ENCODE measurements at regions not wholly inside any gene's neighbourhood (a gene's known extent, or its start where the extent isn't known, plus 50 kb on each side); places are given as distances from the start of the nearest gene placed in this dataset.

DNA sequence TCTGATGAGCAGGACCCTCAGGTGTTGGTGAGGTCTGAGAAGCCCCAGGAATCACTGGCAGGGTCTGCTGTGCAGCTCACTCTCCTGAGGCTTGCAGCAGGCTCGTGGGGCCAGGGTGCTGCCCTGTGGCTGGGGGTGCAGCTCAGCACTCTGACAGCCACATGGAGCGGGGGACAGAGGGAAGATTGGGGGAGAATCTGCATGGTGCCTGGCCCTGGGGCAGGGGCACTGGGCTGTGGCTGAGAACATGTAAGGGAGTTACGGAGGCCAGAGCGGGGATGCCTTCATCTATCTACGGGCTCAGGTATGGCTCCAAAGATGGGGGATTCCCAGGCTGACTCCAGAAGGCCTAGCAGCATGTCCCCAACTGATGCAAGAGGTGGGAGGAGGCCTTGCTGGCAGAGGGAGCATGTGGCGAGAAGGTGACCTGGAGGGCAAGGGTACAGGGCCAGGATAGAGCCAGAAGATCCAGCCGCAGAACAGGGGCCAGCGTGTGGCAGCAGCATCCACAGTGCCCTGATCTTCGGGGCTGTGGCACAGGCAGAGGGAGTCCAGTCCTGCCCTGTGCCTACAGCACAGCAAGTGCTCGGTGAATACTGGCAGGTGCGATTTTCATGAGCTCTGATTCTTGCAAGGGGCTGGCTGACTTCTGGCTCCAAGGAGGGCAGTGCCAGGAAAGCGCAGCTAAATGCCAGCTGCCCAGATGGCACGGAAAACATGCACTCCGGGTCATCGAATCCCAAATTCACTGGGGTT is 184.7 kb downstream of the CTTN start:
- H3K27me3 ChIP-seq: no peaks in the 10 kb centered on the region
- DNase-seq (no peak), ATAC-seq (peak; percentile 20 to 63 (median 42))
- no peaks in the 10 kb centered on the region for H3K36me3 ChIP-seq
- no peaks in the 10 kb centered on the region for H3K4me1 ChIP-seq
- H3K9me3 ChIP-seq: no peaks in the 10 kb centered on the region
- TF ChIP-seq POLR2A (IDR thresholded peaks at IDR 0.05): no peak
- TF ChIP-seq, protein P1, sequence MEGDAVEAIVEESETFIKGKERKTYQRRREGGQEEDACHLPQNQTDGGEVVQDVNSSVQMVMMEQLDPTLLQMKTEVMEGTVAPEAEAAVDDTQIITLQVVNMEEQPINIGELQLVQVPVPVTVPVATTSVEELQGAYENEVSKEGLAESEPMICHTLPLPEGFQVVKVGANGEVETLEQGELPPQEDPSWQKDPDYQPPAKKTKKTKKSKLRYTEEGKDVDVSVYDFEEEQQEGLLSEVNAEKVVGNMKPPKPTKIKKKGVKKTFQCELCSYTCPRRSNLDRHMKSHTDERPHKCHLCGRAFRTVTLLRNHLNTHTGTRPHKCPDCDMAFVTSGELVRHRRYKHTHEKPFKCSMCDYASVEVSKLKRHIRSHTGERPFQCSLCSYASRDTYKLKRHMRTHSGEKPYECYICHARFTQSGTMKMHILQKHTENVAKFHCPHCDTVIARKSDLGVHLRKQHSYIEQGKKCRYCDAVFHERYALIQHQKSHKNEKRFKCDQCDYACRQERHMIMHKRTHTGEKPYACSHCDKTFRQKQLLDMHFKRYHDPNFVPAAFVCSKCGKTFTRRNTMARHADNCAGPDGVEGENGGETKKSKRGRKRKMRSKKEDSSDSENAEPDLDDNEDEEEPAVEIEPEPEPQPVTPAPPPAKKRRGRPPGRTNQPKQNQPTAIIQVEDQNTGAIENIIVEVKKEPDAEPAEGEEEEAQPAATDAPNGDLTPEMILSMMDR (IDR thresholded peaks at IDR 0.05): no peak
- no peak overlapping the region for H3K27ac ChIP-seq
- intact Hi-C loops (cut with DNase I): no loop called here
- H3K4me3 ChIP-seq: no peak overlapping the region
- 71% methylated on average over 4 of the region's 15 CpGs for WGBS (ENCODE audit: insufficient coverage, low coverage, low lambda C conversion rate, missing lambda C conversion rate)

DNA sequence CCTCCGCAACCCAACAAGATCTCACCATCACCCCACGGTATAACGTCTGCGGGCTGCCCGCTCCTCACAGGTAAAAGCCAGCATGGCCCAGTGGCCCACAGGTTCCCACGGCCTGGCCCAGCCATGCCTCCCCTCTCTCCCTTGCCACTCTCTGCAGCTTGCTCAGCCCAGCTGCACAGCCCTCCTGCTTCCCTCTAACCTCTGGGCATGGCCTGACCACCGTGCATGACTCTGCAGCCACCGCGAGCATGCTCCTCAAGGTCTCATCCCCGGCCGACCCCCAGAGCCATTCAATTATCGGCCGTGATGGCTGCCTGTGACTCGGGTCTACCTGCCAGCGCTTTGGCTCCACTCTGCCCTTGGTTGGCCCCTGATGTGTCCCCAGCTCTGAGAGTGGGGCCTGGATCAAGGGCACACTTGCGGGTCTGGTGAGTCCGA is 185.5 kb downstream of the CTTN start:
- Histone ChIP-seq H3K4me1 (no peaks in the 10 kb centered on the region), H3K27me3 (no peaks in the 10 kb centered on the region), H3K9me3 (no peaks in the 10 kb centered on the region), H3K36me3 (no peaks in the 10 kb centered on the region), H3K4me3 (no peak overlapping the region), H3K27ac (no peak overlapping the region)
- WGBS (ENCODE audit: insufficient coverage, low coverage, low lambda C conversion rate, missing lambda C conversion rate): 81% methylated on average over 4 of the region's 17 CpGs
- DNase-seq (no peak), ATAC-seq (no peak)
- TF ChIP-seq, protein P1 (IDR thresholded peaks at IDR 0.05): no peak
- TF ChIP-seq POLR2A (IDR thresholded peaks at IDR 0.05): no peak
- intact Hi-C loops (cut with DNase I): no loop called here

DNA sequence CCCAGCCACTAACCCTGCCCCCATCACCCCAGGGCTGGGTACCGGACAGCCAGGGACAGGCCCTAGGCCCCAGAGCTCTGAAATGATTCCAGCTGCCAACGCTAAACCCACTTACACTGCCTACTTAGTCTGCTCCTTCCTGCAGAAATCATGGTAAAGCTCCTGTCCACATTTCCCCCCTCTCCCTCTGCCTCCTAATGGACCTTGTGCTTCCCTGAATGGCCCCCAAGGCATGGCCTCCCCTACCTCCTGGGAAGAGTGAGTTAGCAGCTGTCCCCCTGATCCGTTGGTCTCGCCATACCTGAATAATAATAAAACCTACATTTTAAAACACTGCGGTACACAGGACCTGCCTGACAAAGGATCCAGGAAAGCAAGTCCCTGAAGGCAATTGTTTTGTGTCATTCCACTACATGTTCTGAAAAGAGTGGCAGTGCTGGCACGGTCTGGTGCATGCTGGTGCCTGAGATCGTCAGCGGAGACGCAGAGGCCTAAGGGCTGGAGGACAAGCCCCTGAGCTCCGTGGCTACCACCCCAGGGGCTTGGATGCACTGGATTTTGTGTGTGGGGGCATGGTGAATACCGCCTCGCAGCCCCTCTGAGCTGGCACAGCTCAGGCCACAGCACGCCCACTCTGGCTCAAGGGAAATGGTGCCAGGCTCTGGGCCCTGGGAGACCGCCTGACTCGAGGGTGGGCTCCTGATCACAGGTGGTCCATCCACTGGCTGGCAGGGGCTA is 186.3 kb downstream of the CTTN start:
- Histone ChIP-seq H3K27ac (no peak overlapping the region), H3K9me3 (no peaks in the 10 kb centered on the region), H3K4me1 (no peaks in the 10 kb centered on the region), H3K27me3 (no peaks in the 10 kb centered on the region), H3K4me3 (no peak overlapping the region), H3K36me3 (no peaks in the 10 kb centered on the region)
- peak in 1 of 3 donors; percentile 22 for DNase-seq
- no peak for TF ChIP-seq POLR2A (IDR thresholded peaks at IDR 0.05)
- TF ChIP-seq, protein P1 (IDR thresholded peaks at IDR 0.05): no peak
- 80% methylated on average over 4 of the region's 15 CpGs for WGBS (ENCODE audit: insufficient coverage, low coverage, low lambda C conversion rate, missing lambda C conversion rate)
- intact Hi-C loops (cut with DNase I): no loop called here
- no peak for ATAC-seq

DNA sequence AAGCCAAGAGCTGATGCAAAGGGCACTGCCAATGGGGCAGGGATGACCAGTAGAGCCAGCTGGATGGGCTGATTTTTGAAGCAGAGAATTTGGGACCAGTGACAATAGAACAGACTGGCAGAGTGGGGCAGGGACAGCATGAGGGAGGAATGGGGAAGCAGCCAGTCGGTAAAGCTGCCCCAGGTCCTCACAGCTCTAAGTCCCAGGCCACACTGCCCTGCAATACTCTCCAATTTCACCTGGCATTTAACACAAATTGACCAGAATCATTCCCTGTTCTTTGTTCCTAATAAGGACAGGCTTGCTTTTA is 186.9 kb downstream of the CTTN start:
- H3K36me3 ChIP-seq: no peaks in the 10 kb centered on the region
- TF ChIP-seq POLR2A (IDR thresholded peaks at IDR 0.05): no peak
- TF ChIP-seq, protein P1 (IDR thresholded peaks at IDR 0.05): no peak
- WGBS (ENCODE audit: insufficient coverage, low coverage, low lambda C conversion rate, missing lambda C conversion rate): no CpG with 5 or more reads among the region's 1 CpG
- H3K4me3 ChIP-seq: no peak overlapping the region
- ATAC-seq (no peak), DNase-seq (no peak)
- H3K27me3 ChIP-seq: no peaks in the 10 kb centered on the region
- H3K4me1 ChIP-seq: no peaks in the 10 kb centered on the region
- H3K9me3 ChIP-seq: no peaks in the 10 kb centered on the region
- intact Hi-C loops (cut with DNase I): no loop called here
- H3K27ac ChIP-seq: no peak overlapping the region
